ENCODE measurements at regions not wholly inside any gene's neighbourhood (a gene's known extent, or its start where the extent isn't known, plus 50 kb on each side); places are given as distances from the start of the nearest gene placed in this dataset.

- no peak for DNase-seq (ENCODE audit: low read depth)
These were observed 1331.1 kb upstream of the ADGRL3 start for GRCh38 chr4:59869056-59869455.

- DNase-seq (ENCODE audit: low read depth), result no peak
These were observed 1330.6 kb upstream of the ADGRL3 start for GRCh38 chr4:59869559-59869958.

- no peak for DNase-seq (ENCODE audit: low read depth)
These were observed 1318.5 kb upstream of the ADGRL3 start for GRCh38 chr4:59881632-59882031.

GRCh38 chr4:59904331-59904730 lies 1295.8 kb upstream of the ADGRL3 start:
- peak; percentile 2 for DNase-seq (ENCODE audit: low read depth)

DNA sequence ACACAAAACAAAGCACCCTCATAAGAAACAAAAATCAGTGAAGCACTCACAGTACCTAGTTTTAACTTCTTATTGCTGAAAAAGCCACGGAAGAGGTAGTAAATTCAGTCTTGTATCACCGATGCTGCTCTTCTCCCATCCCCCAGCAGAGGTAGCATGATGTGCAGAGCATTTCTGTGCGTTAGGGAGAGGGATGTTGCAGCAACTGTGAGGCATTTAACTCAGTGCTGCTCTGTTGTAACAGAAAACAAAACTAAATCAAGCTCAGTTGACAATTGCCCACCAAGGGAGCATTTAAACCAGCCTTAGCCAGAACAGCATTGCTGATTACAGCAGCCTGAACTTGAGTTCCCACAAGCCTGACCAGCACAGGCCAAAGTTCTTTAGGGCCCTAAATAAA lies 1279.7 kb upstream of the ADGRL3 start:
- no peak for DNase-seq (ENCODE audit: low read depth)

GRCh38 chr4:59925290-59925689 lies 1274.8 kb upstream of the ADGRL3 start:
- no peak for DNase-seq (ENCODE audit: low read depth)

DNA sequence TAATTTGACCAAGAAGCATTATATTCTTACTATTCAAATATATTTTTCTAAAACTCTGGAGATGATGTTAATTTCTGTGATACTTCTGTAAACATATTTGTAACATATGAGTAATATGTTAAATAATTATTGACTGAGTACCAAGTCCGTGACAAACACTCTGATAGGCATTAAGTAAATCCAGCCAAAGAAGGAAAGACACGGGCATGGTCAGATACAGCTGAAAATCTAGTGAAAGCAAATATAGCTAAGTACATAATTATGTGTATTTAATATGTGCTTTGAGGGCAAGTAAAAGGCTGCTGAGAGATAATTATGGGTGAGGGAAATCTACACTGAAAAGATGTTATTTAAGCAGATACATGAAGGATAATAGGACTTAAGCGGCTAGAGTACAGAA lies 1263.6 kb upstream of the ADGRL3 start:
- no peak for DNase-seq (ENCODE audit: low read depth)

DNA sequence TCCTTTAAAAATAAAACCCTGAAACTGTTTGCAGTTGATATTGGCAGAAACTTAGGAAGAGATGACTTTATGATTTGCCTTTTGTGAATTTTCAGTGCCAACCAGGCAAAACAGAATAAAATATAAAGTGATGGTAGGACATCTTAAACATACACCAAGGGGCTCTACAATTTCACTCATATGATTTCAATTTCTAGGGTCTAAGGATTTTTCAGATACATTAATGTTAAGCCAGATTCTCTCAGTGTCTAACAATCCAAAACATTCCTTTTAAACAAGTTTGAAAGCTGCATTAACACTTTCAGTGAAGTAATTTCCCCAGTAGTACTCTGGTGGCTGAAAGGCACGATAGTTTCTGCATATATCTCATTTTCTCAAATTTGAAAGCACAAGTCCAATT lies 1262.0 kb upstream of the ADGRL3 start:
- DNase-seq (ENCODE audit: low read depth), result no peak

GRCh38 chr4:59945277-59945676 lies 1254.8 kb upstream of the ADGRL3 start:
- DNase-seq (ENCODE audit: low read depth), result no peak

GRCh38 chr4:59945716-59946115 lies 1254.4 kb upstream of the ADGRL3 start:
- no peak for DNase-seq (ENCODE audit: low read depth)

- no peak for DNase-seq (ENCODE audit: low read depth)
These were observed 1243.8 kb upstream of the ADGRL3 start for GRCh38 chr4:59956366-59956765.

GRCh38 chr4:59960143-59960542 lies 1240.0 kb upstream of the ADGRL3 start:
- no peak for DNase-seq (ENCODE audit: low read depth)

DNA sequence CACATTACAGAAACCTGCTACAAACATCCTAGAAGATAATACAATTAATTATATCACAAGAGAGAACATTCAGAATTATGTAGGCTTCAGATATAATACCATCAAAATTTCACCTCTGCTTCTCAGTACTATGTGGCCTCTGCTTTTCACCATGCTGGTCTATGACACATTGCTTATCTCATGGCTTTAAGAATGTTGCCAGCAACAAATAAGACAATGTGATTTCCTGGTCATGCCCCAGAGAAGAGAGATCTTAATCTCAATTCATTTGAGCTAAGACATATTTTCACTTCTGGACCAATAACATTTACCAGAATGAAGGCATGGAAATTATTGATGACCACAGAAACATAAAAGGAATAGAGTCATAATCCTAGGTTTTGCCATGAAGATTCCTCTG lies 1233.4 kb upstream of the ADGRL3 start:
- DNase-seq (ENCODE audit: low read depth), result no peak

GRCh38 chr4:59968796-59969195 lies 1231.3 kb upstream of the ADGRL3 start:
- no peak for DNase-seq (ENCODE audit: low read depth)

DNA sequence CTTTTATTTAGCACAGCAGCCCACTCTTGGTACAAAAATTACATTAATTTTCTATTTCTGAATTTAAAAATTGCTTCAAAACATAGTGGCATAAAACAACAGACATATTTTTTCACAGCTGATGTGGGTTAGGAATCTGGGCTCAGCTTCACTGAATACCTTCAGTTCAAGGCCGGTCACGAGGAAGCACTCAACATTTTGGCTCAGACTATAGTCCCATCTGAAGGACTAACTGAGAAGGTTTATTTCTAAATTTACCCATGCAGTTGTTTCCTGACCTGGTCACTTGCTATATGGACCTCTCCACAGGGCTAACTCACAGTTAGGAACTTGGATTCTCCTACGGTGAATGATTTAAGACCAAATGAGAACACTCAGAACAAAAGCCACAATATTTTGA lies 1230.2 kb upstream of the ADGRL3 start:
- no peak for DNase-seq (ENCODE audit: low read depth)

- DNase-seq (ENCODE audit: low read depth), result no peak
These were observed 1228.2 kb upstream of the ADGRL3 start for GRCh38 chr4:59971952-59972351.

DNA sequence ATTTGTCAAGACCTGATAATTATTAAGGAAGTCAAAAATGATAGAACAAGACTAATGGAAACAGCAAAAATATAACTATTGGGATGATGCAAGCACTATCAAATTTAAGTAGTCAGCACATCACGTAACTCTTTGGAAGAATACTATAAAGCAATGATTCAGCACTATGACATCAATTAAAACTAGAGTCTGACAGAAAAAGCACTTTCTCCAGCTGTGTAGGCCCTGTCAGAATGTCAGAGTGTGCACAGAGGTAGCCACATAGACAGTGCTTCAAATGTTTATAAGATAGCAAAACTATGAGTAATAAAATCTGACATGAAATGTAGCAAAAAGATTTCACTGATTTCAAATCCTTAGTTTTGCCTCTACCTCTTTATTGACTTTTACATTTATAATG lies 1226.6 kb upstream of the ADGRL3 start:
- peak; percentile 0 for DNase-seq (ENCODE audit: low read depth)

DNA sequence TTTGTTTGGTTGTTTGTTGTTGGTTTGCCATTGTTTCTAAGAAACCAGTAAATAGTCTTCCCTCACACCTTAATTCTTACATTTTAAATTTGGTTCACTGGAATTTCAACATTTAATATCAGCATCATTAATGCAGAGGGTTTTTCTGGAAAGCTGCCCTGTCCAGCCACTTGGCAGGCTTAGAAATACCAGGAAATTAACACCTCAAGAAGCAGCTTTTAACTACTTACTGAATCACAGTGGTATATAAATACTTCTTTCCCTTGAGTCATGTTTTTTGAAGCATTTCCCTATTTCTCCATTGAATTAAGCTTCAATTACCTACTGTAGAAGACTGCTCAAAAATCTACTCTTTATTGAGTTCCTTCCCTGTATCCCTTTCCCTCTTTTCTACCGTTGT lies 1221.1 kb upstream of the ADGRL3 start:
- no peak for DNase-seq (ENCODE audit: low read depth)

DNA sequence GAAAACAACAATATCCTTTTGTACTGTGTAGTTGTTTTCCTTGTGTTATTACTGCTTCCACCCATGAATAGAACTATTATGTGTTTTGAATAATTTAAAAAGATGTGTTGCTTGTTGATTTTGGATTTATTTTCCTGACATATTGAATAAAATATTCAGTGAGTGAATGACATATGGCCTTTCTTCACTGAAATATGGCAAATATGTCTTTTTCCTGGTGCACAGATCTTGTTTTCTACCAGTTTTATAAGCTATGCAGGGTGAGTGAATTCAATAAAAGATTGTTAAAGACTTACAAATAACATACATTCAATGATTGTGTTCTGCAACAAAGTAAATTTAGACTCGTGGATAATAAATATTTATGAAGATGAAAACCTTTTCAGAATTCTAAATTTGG lies 1216.3 kb upstream of the ADGRL3 start:
- no peak for DNase-seq (ENCODE audit: low read depth)

DNA sequence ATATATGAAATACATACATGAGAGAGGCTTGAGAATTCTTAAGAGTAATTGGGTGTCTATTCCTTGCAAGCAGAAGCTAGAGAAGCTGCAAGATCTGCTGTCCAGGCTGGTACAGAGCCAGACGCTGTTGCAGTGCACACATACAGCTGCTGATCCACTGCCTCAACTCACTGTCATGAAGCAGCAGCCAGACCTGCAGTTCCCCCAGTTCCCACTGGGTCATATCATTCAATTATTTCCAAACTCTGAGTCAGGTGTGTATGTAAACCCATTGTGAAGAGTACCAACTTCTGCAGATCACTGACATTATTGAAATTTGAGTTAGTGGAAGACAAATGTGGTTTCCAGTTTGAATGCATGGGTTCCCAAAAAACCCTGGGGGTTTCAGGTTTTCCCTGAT lies 1212.8 kb upstream of the ADGRL3 start:
- DNase-seq (ENCODE audit: low read depth), result no peak

DNA sequence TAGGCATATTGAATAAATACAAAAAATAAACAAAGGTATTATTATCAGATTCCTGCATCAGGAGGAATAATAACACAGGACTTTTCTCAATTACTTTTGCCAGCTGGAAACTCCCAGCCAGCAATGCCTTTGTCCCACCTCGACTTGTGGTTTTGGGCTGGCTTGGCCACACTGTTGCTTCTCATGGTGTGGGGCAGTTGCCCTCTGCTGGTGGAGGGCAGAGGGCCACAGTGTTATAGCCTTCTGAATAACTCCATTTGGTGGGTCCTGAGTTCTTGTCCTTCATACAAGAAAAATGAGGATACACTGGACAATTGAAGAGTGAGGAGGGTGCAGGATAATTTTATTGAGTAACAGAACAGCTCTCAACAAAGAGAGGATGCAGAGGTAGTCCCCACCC lies 1206.0 kb upstream of the ADGRL3 start:
- no peak for DNase-seq (ENCODE audit: low read depth)

GRCh38 chr4:60002603-60003337 lies 1197.4 kb upstream of the ADGRL3 start:
- DNase-seq (ENCODE audit: low read depth), result no peak

- DNase-seq (ENCODE audit: low read depth), result no peak
These were observed 1186.5 kb upstream of the ADGRL3 start for GRCh38 chr4:60013464-60014184.

GRCh38 chr4:60016971-60017370 lies 1183.2 kb upstream of the ADGRL3 start:
- no peak for DNase-seq (ENCODE audit: low read depth)
